Mesenchymal stem cell (in vitro differentiated cells and primary cell): ENCODE measurements at regions not wholly inside any gene's neighbourhood (a gene's known extent, or its start where the extent isn't known, plus 50 kb on each side); places are given as distances from the start of the nearest gene placed in this dataset.
"Not testable (repeated sequence)": the region's sequence is repeated elsewhere in the genome, so short reads cannot be mapped to it uniquely, and the experiment has no call there.

Experiments
- DNase-seq: peaks from one replicate; pipeline ENCODE4 v3.0.0-alpha.2; 2013
- H2AFZ ChIP-seq: one replicate; pipeline ENCODE4 v1.6.1; 2013; ENCODE audit warnings: low read depth, mild to moderate bottlenecking, control low read depth, inconsistent platforms, low read length, moderate library complexity
- H2AK5ac ChIP-seq: 2 replicates; pipeline ENCODE4 v1.6.1; 2013; ENCODE audit warnings: low read length, moderate library complexity, mild to moderate bottlenecking, inconsistent platforms; ENCODE audit not compliant: severe bottlenecking
- H2BK120ac ChIP-seq: one replicate; pipeline ENCODE4 v1.6.1; 2013; ENCODE audit warnings: low read depth, mild to moderate bottlenecking, inconsistent platforms, low read length, moderate library complexity
- H2BK12ac ChIP-seq, 2 experiments: one replicate each; pipeline ENCODE4 v1.6.1; 2013; ENCODE audit warnings: inconsistent platforms in 2 of 2, low read length in 2 of 2, mild to moderate bottlenecking in 2 of 2, moderate library complexity in 2 of 2, control low read depth in 1 of 2
- H2BK15ac ChIP-seq: one replicate; pipeline ENCODE4 v1.6.1; 2013; ENCODE audit warnings: mild to moderate bottlenecking, low read depth, inconsistent platforms; ENCODE audit not compliant: poor library complexity, severe bottlenecking
- H2BK5ac ChIP-seq: 2 replicates; pipeline ENCODE4 v1.6.1; 2013; ENCODE audit warnings: low read depth, mild to moderate bottlenecking, low read length, control low read depth, inconsistent platforms; ENCODE audit not compliant: poor library complexity, severe bottlenecking
- H3K14ac ChIP-seq, 2 experiments: one replicate each; pipeline ENCODE4 v1.6.1; 2013; ENCODE audit warnings: inconsistent platforms in 2 of 2, low read length in 2 of 2, control low read depth in 1 of 2, mild to moderate bottlenecking in 1 of 2, moderate library complexity in 1 of 2
- H3K18ac ChIP-seq, 2 experiments: one replicate each; pipeline ENCODE4 v1.6.1; 2013; ENCODE audit warnings: inconsistent platforms in 2 of 2, low read length in 2 of 2, control low read depth in 1 of 2, low read depth in 1 of 2, mild to moderate bottlenecking in 1 of 2
- H3K23ac ChIP-seq, 2 experiments: one replicate each; pipeline ENCODE4 v1.6.1; 2013; ENCODE audit warnings: inconsistent platforms in 2 of 2, low read length in 2 of 2, mild to moderate bottlenecking in 2 of 2, moderate library complexity in 2 of 2, control low read depth in 1 of 2
- H3K27ac ChIP-seq: 2 replicates; pipeline ENCODE4 v1.5.1; 2013; ENCODE audit warnings: mild to moderate bottlenecking, moderate library complexity, low read length, control low read depth, inconsistent platforms; ENCODE audit not compliant: poor library complexity, severe bottlenecking
- H3K27me3 ChIP-seq, 2 experiments: 2 replicates each; pipeline versions ENCODE4 v1.6.1 to v1.7.0; 2013; ENCODE audit warnings: low read length in 2 of 2, mild to moderate bottlenecking in 2 of 2, moderate library complexity in 2 of 2, control low read depth in 1 of 2, inconsistent platforms in 1 of 2; ENCODE audit not compliant: control insufficient read depth in 1 of 2, insufficient read depth in 1 of 2
- H3K36me3 ChIP-seq, 2 experiments: 2 replicates each; pipeline versions ENCODE4 v1.6.1 to v1.7.0; 2013; ENCODE audit warnings: low read length in 2 of 2, control low read depth in 1 of 2, inconsistent platforms in 1 of 2, low read depth in 1 of 2, mild to moderate bottlenecking in 1 of 2; ENCODE audit not compliant: insufficient read depth in 2 of 2, control insufficient read depth in 1 of 2
- H3K4ac ChIP-seq, 2 experiments: one replicate each; pipeline ENCODE4 v1.6.1; 2013; ENCODE audit warnings: inconsistent platforms in 2 of 2, low read length in 2 of 2, mild to moderate bottlenecking in 2 of 2, moderate library complexity in 2 of 2, control low read depth in 1 of 2, low read depth in 1 of 2
- H3K4me1 ChIP-seq: 2 replicates; pipeline ENCODE4 v1.6.1; 2013; ENCODE audit warnings: low read depth, low read length, control low read depth; ENCODE audit not compliant: control insufficient read depth, insufficient read depth
- H3K4me2 ChIP-seq: 2 replicates; pipeline ENCODE4 v1.6.1; 2013; ENCODE audit warnings: low read length, mild to moderate bottlenecking, inconsistent platforms; ENCODE audit not compliant: poor library complexity, severe bottlenecking
- H3K4me3 ChIP-seq, 2 experiments: 2 replicates each; pipeline versions ENCODE4 v1.5.1 to v1.7.0; 2013; ENCODE audit warnings: low read length in 2 of 2, mild to moderate bottlenecking in 2 of 2, control low read depth in 1 of 2, low read depth in 1 of 2; ENCODE audit not compliant: insufficient read depth in 1 of 2
- H3K79me1 ChIP-seq: replicated peaks from 2 replicates; pipeline ENCODE4 v1.6.1; 2013; ENCODE audit warnings: mild to moderate bottlenecking, control low read depth, low read length, inconsistent platforms; ENCODE audit not compliant: poor library complexity, severe bottlenecking
- H3K9ac ChIP-seq: 2 replicates; pipeline ENCODE4 v1.7.0; 2013; ENCODE audit warnings: mild to moderate bottlenecking, low read length, moderate library complexity
- H3K9me3 ChIP-seq: 2 replicates; pipeline ENCODE4 v1.7.0; 2013; ENCODE audit warnings: mild to moderate bottlenecking, low read length; ENCODE audit not compliant: control insufficient read depth
- H4K8ac ChIP-seq: one replicate; pipeline ENCODE4 v1.6.1; 2013; ENCODE audit warnings: inconsistent platforms, mild to moderate bottlenecking, low read length, moderate library complexity
- H4K91ac ChIP-seq: one replicate; pipeline ENCODE4 v1.6.1; 2013; ENCODE audit warnings: mild to moderate bottlenecking, low read length, inconsistent platforms
- WGBS: methylation state at CpG from one replicate; pipeline ENCODE4 v1.1.7; 2013; ENCODE audit warnings: mixed read lengths; 5-methylcytosine and 5-hydroxymethylcytosine counted together

GRCh38 chr5:147113967-147114366, 120.9 kb upstream of the STK32A start:
- WGBS, result 90% methylated on average over 1 of the region's 2 CpGs
- Histone ChIP-seq H3K4ac (no peak overlapping the region), H2BK5ac (no peak overlapping the region), H2AK5ac (no peak overlapping the region), H3K9ac (no peak overlapping the region), H4K8ac (no peak overlapping the region), H2BK12ac (no peak overlapping the region), H4K91ac (no peak overlapping the region), H3K14ac (no peak overlapping the region), H3K9me3 (peaks cover 4% of the 10 kb centered on the region), H3K27me3 (no peaks in the 10 kb centered on the region), H3K23ac (no peak overlapping the region), H3K27ac (no peak overlapping the region), H3K4me1 (no peaks in the 10 kb centered on the region), H3K4me3 (no peak overlapping the region), H3K4me2 (no peak overlapping the region), H2AFZ (no peak overlapping the region), H3K18ac (no peak overlapping the region), H3K36me3 (no peaks in the 10 kb centered on the region), H3K79me1 (no peaks in the 10 kb centered on the region), H2BK120ac (no peak overlapping the region), H2BK15ac (no peak overlapping the region)
- DNase-seq, result no peak

- not testable (repeated sequence) for H2AFZ ChIP-seq, H3K14ac ChIP-seq
Observed at GRCh38 chr5:147139759-147140158, 95.1 kb upstream of the STK32A start.

GRCh38 chr5:147140558-147140957, 94.3 kb upstream of the STK32A start:
- Histone ChIP-seq H2BK12ac (no peak overlapping the region), H3K36me3 (no peaks in the 10 kb centered on the region), H2AFZ (no peak overlapping the region), H3K18ac (no peak overlapping the region), H2AK5ac (no peak overlapping the region), H3K4me2 (no peak overlapping the region), H2BK5ac (no peak overlapping the region), H3K9me3 (peaks cover 12% of the 10 kb centered on the region), H4K8ac (no peak overlapping the region), H3K27me3 (no peaks in the 10 kb centered on the region), H4K91ac (no peak overlapping the region), H3K4ac (no peak overlapping the region), H2BK120ac (no peak overlapping the region), H2BK15ac (no peak overlapping the region), H3K27ac (no peak overlapping the region), H3K23ac (no peak overlapping the region), H3K4me1 (no peaks in the 10 kb centered on the region), H3K79me1 (no peaks in the 10 kb centered on the region), H3K4me3 (no peak overlapping the region), H3K9ac (no peak overlapping the region), H3K14ac (no peak overlapping the region)
- no peak for DNase-seq
- whole genome bisulfite sequencing, result no CpG with 5 or more reads among the region's 1 CpG

More at GRCh38 chr5:147139759-147140158, 95.1 kb upstream of the STK32A start:
- H3K4me1 ChIP-seq, H3K27ac ChIP-seq, H3K23ac ChIP-seq, H3K4ac ChIP-seq, H2BK120ac ChIP-seq, H4K91ac ChIP-seq, H2BK5ac ChIP-seq, H2BK12ac ChIP-seq, H2AK5ac ChIP-seq, H3K9ac ChIP-seq, H3K79me1 ChIP-seq, H3K4me2 ChIP-seq, H3K18ac ChIP-seq, H3K27me3 ChIP-seq, H2BK15ac ChIP-seq, H3K4me3 ChIP-seq, H4K8ac ChIP-seq, DNase-seq, H3K36me3 ChIP-seq: not testable (repeated sequence)
- H3K9me3 ChIP-seq, result peaks cover 12% of the 10 kb centered on the region

- H4K8ac ChIP-seq, H3K36me3 ChIP-seq, H3K27me3 ChIP-seq, H2AK5ac ChIP-seq, H2BK120ac ChIP-seq, H3K4ac ChIP-seq, DNase-seq, H2BK12ac ChIP-seq, H3K14ac ChIP-seq, H2AFZ ChIP-seq, H3K27ac ChIP-seq, H3K79me1 ChIP-seq, H3K9ac ChIP-seq, H2BK15ac ChIP-seq, H3K18ac ChIP-seq, H2BK5ac ChIP-seq, H3K4me1 ChIP-seq, H4K91ac ChIP-seq, H3K23ac ChIP-seq, H3K4me3 ChIP-seq, H3K4me2 ChIP-seq: not testable (repeated sequence)
- 59% methylated on average over 2 of the region's 2 CpGs for WGBS
- peaks cover 12% of the 10 kb centered on the region for H3K9me3 ChIP-seq
Observed at GRCh38 chr5:147141580-147141979, 93.2 kb upstream of the STK32A start.
